Ureter (tissue), 1 donor: ENCODE measurements at regions not wholly inside any gene's neighbourhood (a gene's known extent, or its start where the extent isn't known, plus 50 kb on each side); places are given as distances from the start of the nearest gene placed in this dataset.
"Not testable (repeated sequence)": the region's sequence is repeated elsewhere in the genome, so short reads cannot be mapped to it uniquely, and the experiment has no call there.

Experiments
- DNase-seq: peaks from one replicate; pipeline ENCODE4 v3.0.0-alpha.2; 2020; ENCODE audit warnings: low spot score
- donor health status: DM: yes; HTN: yes; CAD: no.

GRCh38 chr10:109809954-109810353, 113.4 kb downstream of the XPNPEP1 start:
- DNase-seq = not testable (repeated sequence)

- not testable (repeated sequence) for DNase-seq
These were observed 122.1 kb downstream of the XPNPEP1 start for GRCh38 chr10:109801191-109801590.

GRCh38 chr10:109790647-109791046, 132.7 kb downstream of the XPNPEP1 start:
- DNase-seq = no peak

- no peak for DNase-seq
These were observed 139.1 kb downstream of the XPNPEP1 start for GRCh38 chr10:109784236-109784635.

GRCh38 chr10:109783286-109783685, 140.0 kb downstream of the XPNPEP1 start:
- no peak for DNase-seq

- DNase-seq = no peak
These were observed 142.3 kb downstream of the XPNPEP1 start for GRCh38 chr10:109780997-109781396.

- no peak for DNase-seq
These were observed 144.3 kb downstream of the XPNPEP1 start for GRCh38 chr10:109778993-109779392.

GRCh38 chr10:109774121-109774440, 149.2 kb downstream of the XPNPEP1 start:
- no peak for DNase-seq

- DNase-seq = no peak
These were observed 149.8 kb downstream of the XPNPEP1 start for GRCh38 chr10:109773288-109774120.

- no peak for DNase-seq
These were observed 152.6 kb downstream of the XPNPEP1 start for GRCh38 chr10:109770663-109771062.

- DNase-seq = no peak
These were observed 153.3 kb downstream of the XPNPEP1 start for GRCh38 chr10:109769966-109770365.

- no peak for DNase-seq
These were observed 157.5 kb downstream of the XPNPEP1 start for GRCh38 chr10:109765838-109766237.

- no peak for DNase-seq
These were observed 160.8 kb downstream of the XPNPEP1 start for GRCh38 chr10:109762555-109762954.

- not testable (repeated sequence) for DNase-seq
These were observed 165.6 kb downstream of the XPNPEP1 start for GRCh38 chr10:109757670-109758069.

GRCh38 chr10:109746861-109747260, 176.4 kb downstream of the XPNPEP1 start:
- DNase-seq = no peak

GRCh38 chr10:109744020-109744419, 179.3 kb downstream of the XPNPEP1 start:
- no peak for DNase-seq

GRCh38 chr10:109743574-109743973, 179.7 kb downstream of the XPNPEP1 start:
- DNase-seq = no peak

- DNase-seq = no peak
These were observed 180.2 kb downstream of the XPNPEP1 start for GRCh38 chr10:109743146-109743545.

- no peak for DNase-seq
These were observed 181.6 kb downstream of the XPNPEP1 start for GRCh38 chr10:109741712-109742111.

- no peak for DNase-seq
These were observed 182.9 kb downstream of the XPNPEP1 start for GRCh38 chr10:109740436-109740835.

GRCh38 chr10:109737626-109738025, 185.7 kb downstream of the XPNPEP1 start:
- no peak for DNase-seq

GRCh38 chr10:109737009-109737408, 186.3 kb downstream of the XPNPEP1 start:
- DNase-seq = no peak

- DNase-seq = no peak
These were observed 187.5 kb downstream of the XPNPEP1 start for GRCh38 chr10:109735776-109736175.
